GM12878 (cell line): ENCODE measurements at regions not wholly inside any gene's neighbourhood (a gene's known extent, or its start where the extent isn't known, plus 50 kb on each side); places are given as distances from the start of the nearest gene placed in this dataset.

Experiments used
- ATAC-seq: fragments of 200-7000 bp; cut with Tn5 transposase; 3 replicates; pipeline ENCODE4 v1.9.1; 2020; ENCODE audit warnings: mild to moderate bottlenecking, moderate library complexity
- BruUV-seq: library from RNA; stranded (reverse); fragments of 400-500 nt; replicated peaks from 2 replicates; lab custom pipeline; 2021; lab: Mats Ljungman, UMichigan
- CTCF ChIA-PET: fragments of 300-600 bp; sonication (Branson Sonifier 250); formaldehyde crosslinking; extraction: SDS; loops from one replicate; lab custom pipeline; 2021; ENCODE audit warnings: inconsistent platforms; lab: Yijun Ruan, JAX
- POLR2A ChIA-PET: fragments of 350-600 bp; formaldehyde crosslinking; extraction: SDS; loops from one replicate; lab custom pipeline; 2021; ENCODE audit warnings: inconsistent platforms; lab: Charles Lee
- RAD21 ChIA-PET: fragments of 300-600 bp; sonication (Branson Sonifier 250); formaldehyde crosslinking; loops from one replicate; lab custom pipeline; 2023; ENCODE audit warnings: antibody characterized with exemption; ENCODE audit not compliant: unreplicated experiment; lab: Charles Lee
- SMC1A ChIA-PET: fragments of 300-600 bp; sonication (Branson Sonifier 250); formaldehyde crosslinking; loops from one replicate; lab custom pipeline; 2023; ENCODE audit not compliant: unreplicated experiment, uncharacterized antibody; lab: Charles Lee
- DNase-seq: peaks from one replicate; pipeline ENCODE4 v3.0.0-alpha.2; 2011; ENCODE audit warnings: low read depth, low spot score
- FAIRE-seq: peaks from 3 replicates; lab custom pipeline; 2011; peaks lifted over from hg19 to GRCh38; lab: Jason Lieb, UNC
- H2AFZ ChIP-seq: 2 replicates; pipeline ENCODE4 v1.6.0; 2011; ENCODE audit warnings: low read depth, low read length, control low read depth; ENCODE audit not compliant: control insufficient read depth
- H3K27ac ChIP-seq: 2 replicates; pipeline ENCODE4 v1.5.1; 2011; ENCODE audit warnings: control low read depth; ENCODE audit not compliant: control insufficient read depth, insufficient read depth
- H3K27me3 ChIP-seq, 2 experiments: replicated peaks in 1 of 2; 2 replicates each; pipeline versions ENCODE4 v1.6.0 to v1.6.1; 2011; ENCODE audit warnings: low read length in 1 of 2; ENCODE audit not compliant: control insufficient read depth in 2 of 2, insufficient read depth in 2 of 2
- H3K36me3 ChIP-seq, 2 experiments: 2 replicates each; pipeline ENCODE4 v1.5.1; 2011; ENCODE audit warnings: low read length in 1 of 2; ENCODE audit not compliant: control insufficient read depth in 2 of 2, insufficient read depth in 2 of 2
- H3K4me1 ChIP-seq: 2 replicates; pipeline ENCODE4 v1.6.1; 2011; ENCODE audit warnings: mild to moderate bottlenecking, low read length, moderate library complexity, mixed read lengths; ENCODE audit not compliant: control insufficient read depth, insufficient read depth
- H3K4me2 ChIP-seq: 2 replicates; pipeline ENCODE4 v1.6.0; 2011; ENCODE audit warnings: control low read depth; ENCODE audit not compliant: control insufficient read depth, insufficient read depth
- H3K4me3 ChIP-seq: fragments of 200-600 bp; sonication (generic); 2 replicates; pipeline ENCODE4 v1.5.1; 2016
- H3K79me2 ChIP-seq: 2 replicates; pipeline ENCODE4 v1.6.0; 2011; ENCODE audit warnings: low read length; ENCODE audit not compliant: control insufficient read depth, insufficient read depth
- H3K9ac ChIP-seq: 2 replicates; pipeline ENCODE4 v1.8.0; 2011; ENCODE audit warnings: low read length, control low read depth, mixed read lengths; ENCODE audit not compliant: control insufficient read depth, insufficient read depth
- H3K9me3 ChIP-seq: replicated peaks from 3 replicates; pipeline ENCODE4 v1.5.1; 2011; ENCODE audit warnings: mild to moderate bottlenecking, low read length; ENCODE audit not compliant: control insufficient read depth, insufficient read depth
- H4K20me1 ChIP-seq: 2 replicates; pipeline ENCODE4 v1.6.0; 2011; ENCODE audit not compliant: control insufficient read depth, insufficient read depth
- CUX1 ChIP-seq: IDR thresholded peaks from 2 replicates; pipeline ENCODE4 v1.6.1; 2012; ENCODE audit warnings: improper control_type of control experiment, low read depth, low read length; ENCODE audit not compliant: insufficient replicate concordance
- E2F4 ChIP-seq: IDR thresholded peaks from 2 replicates; pipeline ENCODE4 v1.6.1; 2012; ENCODE audit warnings: low read depth, low read length, improper control_type of control experiment
- EGR1 ChIP-seq, 2 experiments: IDR thresholded peaks; 1 replicate in 1 of 2; 2 replicates in 1 of 2; pipeline ENCODE4 v1.6.1; 2011 to 2012; ENCODE audit warnings: low read depth in 2 of 2, low read length in 2 of 2, borderline replicate concordance in 1 of 2, mild to moderate bottlenecking in 1 of 2, moderate library complexity in 1 of 2
- ESRRA ChIP-seq: IDR thresholded peaks from 2 replicates; pipeline ENCODE4 v1.6.1; 2012; ENCODE audit warnings: mild to moderate bottlenecking, low read length, improper control_type of control experiment
- HCFC1 ChIP-seq: fragments of 150-350 bp; IDR thresholded peaks from 2 replicates; pipeline ENCODE4 v1.6.1; 2014; ENCODE audit warnings: low read length
- JUNB ChIP-seq: IDR thresholded peaks from 2 replicates; pipeline ENCODE4 v1.6.1; 2016; ENCODE audit warnings: antibody characterized with exemption, mild to moderate bottlenecking
- MTA2 ChIP-seq: fragments of 450-650 bp; IDR thresholded peaks from 2 replicates; pipeline ENCODE4 v1.6.1; 2016; ENCODE audit warnings: low read depth, mild to moderate bottlenecking, moderate library complexity
- RAD51 ChIP-seq: fragments of 450-650 bp; IDR thresholded peaks from 2 replicates; pipeline ENCODE4 v1.6.1; 2016; ENCODE audit warnings: moderate library complexity, mild to moderate bottlenecking, inconsistent platforms
- WRNIP1 ChIP-seq: IDR thresholded peaks from 2 replicates; pipeline ENCODE4 v1.6.1; 2011; ENCODE audit warnings: low read depth, low read length, improper control_type of control experiment, borderline replicate concordance
- WGBS: methylation state at CpG from one replicate; pipeline ENCODE4 v1.1.6; 2016; ENCODE audit warnings: low lambda C conversion rate; ENCODE audit not compliant: insufficient replicate concordance, insufficient coverage; ENCODE audit errors: missing lambda C conversion rate; 5-methylcytosine and 5-hydroxymethylcytosine counted together
- in situ Hi-C: fragments of 300-500 bp; cut with MboI; formaldehyde crosslinking; loops from 9 replicates; pipeline ENCODE4 v1.14.3; 2018; ENCODE audit warnings: mixed read lengths
- intact Hi-C: fragments of 100-400 bp; cut with micrococcal nuclease; formaldehyde crosslinking; loops from one replicate; pipeline ENCODE4 v1.14.2; 2022; ENCODE audit not compliant: unreplicated experiment

- Histone ChIP-seq H3K79me2 (no peaks in the 10 kb centered on the region), H3K27ac (no peak overlapping the region), H3K27me3 (no peaks in the 10 kb centered on the region), H3K9me3 (no peaks in the 10 kb centered on the region; the same call in 2 of the 3 replicates), H3K4me3 (no peak overlapping the region), H3K9ac (no peak overlapping the region), H3K36me3 (no peaks in the 10 kb centered on the region), H3K4me2 (no peak overlapping the region), H3K4me1 (no peaks in the 10 kb centered on the region), H2AFZ (no peak overlapping the region), H4K20me1 (no peaks in the 10 kb centered on the region)
- ATAC-seq (no peak), FAIRE-seq (no peak), DNase-seq (no peak)
- ChIA-PET CTCF (no interaction called here), SMC1A (no interaction called here), RAD21 (no interaction called here), POLR2A (no interaction called here)
- intact Hi-C loops = no loop called here
- no TSS peak for BruUV-seq
- WGBS = 42% methylated on average over 18 of the region's 18 CpGs
- in situ Hi-C loops = no loop called here
- TF ChIP-seq RAD51 = no peak
Measured at GRCh38 chr22:48799227-48799970, 1028.3 kb downstream of the BRD1 start.

- DNase-seq (no peak), ATAC-seq (no peak), FAIRE-seq (no peak)
- H3K4me3 ChIP-seq = no peak overlapping the region
- intact Hi-C loops (no loop called here), in situ Hi-C loops (no loop called here)
- H3K4me2 ChIP-seq = no peak overlapping the region
- CTCF ChIA-PET = no interaction called here
- no TSS peak for BruUV-seq
- SMC1A ChIA-PET = no interaction called here
- POLR2A ChIA-PET = no interaction called here
- WGBS = 22% methylated on average over 31 of the region's 31 CpGs
- RAD21 ChIA-PET = no interaction called here
- H2AFZ ChIP-seq = no peak overlapping the region
- H3K9ac ChIP-seq = no peak overlapping the region
- H3K4me1 ChIP-seq = no peaks in the 10 kb centered on the region
- no peaks in the 10 kb centered on the region for H3K79me2 ChIP-seq
- H3K27ac ChIP-seq = no peak overlapping the region
- H4K20me1 ChIP-seq = no peaks in the 10 kb centered on the region
- H3K36me3 ChIP-seq = no peaks in the 10 kb centered on the region
- H3K9me3 ChIP-seq = no peaks in the 10 kb centered on the region; the same call in 2 of the 3 replicates
- H3K27me3 ChIP-seq = no peaks in the 10 kb centered on the region
- TF ChIP-seq JUNB = no peak
- no peak for TF ChIP-seq ESRRA
- TF ChIP-seq CUX1 = no peak
- no peak for TF ChIP-seq E2F4
- no peak for TF ChIP-seq MTA2
- no peak for TF ChIP-seq EGR1 (IDR thresholded peaks at IDR 0.05; ENCODE audit: borderline replicate concordance in 1 of 2, low read depth in 2 of 2, low read length in 2 of 2)
- no peak for TF ChIP-seq WRNIP1
- TF ChIP-seq HCFC1 = no peak
Measured at GRCh38 chr22:48798281-48799226, 1029.1 kb downstream of the BRD1 start.
